GM23338 (cell line): ENCODE measurements at regions not wholly inside any gene's neighbourhood (a gene's known extent, or its start where the extent isn't known, plus 50 kb on each side); places are given as distances from the start of the nearest gene placed in this dataset.

Experiments used
- ATAC-seq: fragments of 200-7000 bp; cut with Tn5 transposase; 3 replicates; pipeline ENCODE4 v1.9.1; 2020
- DNase-seq: peaks from one replicate; pipeline ENCODE4 v3.0.0-alpha.2; 2015; ENCODE audit warnings: low spot score
- H2AFZ ChIP-seq: fragments of 200-600 bp; sonication (generic); 2 replicates; pipeline ENCODE4 v1.8.0; 2016; ENCODE audit warnings: antibody characterized with exemption, mild to moderate bottlenecking, moderate library complexity
- H3F3A ChIP-seq: fragments of 200-600 bp; sonication (generic); replicated peaks from 2 replicates; pipeline ENCODE4 v1.8.0; 2017; ENCODE audit warnings: antibody characterized with exemption, mixed run types, low read depth
- H3K27ac ChIP-seq: fragments of 200-600 bp; sonication (generic); 2 replicates; pipeline ENCODE4 v1.6.1; 2016; ENCODE audit warnings: low read depth
- H3K27me3 ChIP-seq: fragments of 200-600 bp; sonication (generic); 2 replicates; pipeline ENCODE4 v1.8.0; 2016; ENCODE audit warnings: mild to moderate bottlenecking, mixed run types, moderate library complexity; ENCODE audit not compliant: insufficient read depth
- H3K36me3 ChIP-seq: fragments of 200-600 bp; sonication (generic); 2 replicates; pipeline ENCODE4 v1.8.0; 2016; ENCODE audit warnings: mild to moderate bottlenecking; ENCODE audit not compliant: insufficient read depth
- H3K4me1 ChIP-seq: fragments of 200-600 bp; sonication (generic); 2 replicates; pipeline ENCODE4 v1.8.0; 2016; ENCODE audit warnings: mild to moderate bottlenecking, moderate library complexity; ENCODE audit not compliant: insufficient read depth
- H3K4me2 ChIP-seq: fragments of 200-600 bp; sonication (generic); 2 replicates; pipeline ENCODE4 v1.7.1; 2017; ENCODE audit warnings: mixed run types
- H3K4me3 ChIP-seq: fragments of 200-600 bp; sonication (generic); 2 replicates; pipeline ENCODE4 v1.6.1; 2016; ENCODE audit warnings: mixed run types
- H3K79me2 ChIP-seq: fragments of 200-600 bp; sonication (generic); replicated peaks from 2 replicates; pipeline ENCODE4 v1.8.0; 2017; ENCODE audit warnings: mild to moderate bottlenecking; ENCODE audit not compliant: insufficient read depth
- H3K9me2 ChIP-seq: fragments of 200-600 bp; sonication (generic); 2 replicates; pipeline ENCODE4 v1.8.0; 2017; ENCODE audit not compliant: insufficient read depth
- H4K20me1 ChIP-seq: fragments of 200-600 bp; sonication (generic); replicated peaks from 2 replicates; pipeline ENCODE4 v1.8.0; 2017; ENCODE audit warnings: mild to moderate bottlenecking; ENCODE audit not compliant: insufficient read depth
- H3K27ac Mint-ChIP-seq: 2 replicates; pipeline ENCODE4 v1.8.0; 2020; ENCODE audit warnings: inconsistent platforms, mild to moderate bottlenecking, moderate library complexity, mixed read lengths
- H3K27me3 Mint-ChIP-seq: 3 replicates; pipeline ENCODE4 v1.8.0; 2022; ENCODE audit warnings: low read depth, mild to moderate bottlenecking, moderate library complexity, mixed read lengths, inconsistent platforms; ENCODE audit not compliant: insufficient read depth, poor library complexity
- H3K36me3 Mint-ChIP-seq: 3 replicates; pipeline ENCODE4 v1.8.0; 2021; ENCODE audit warnings: low read depth, mild to moderate bottlenecking, inconsistent platforms, moderate library complexity, mixed read lengths
- H3K4me1 Mint-ChIP-seq: 3 replicates; pipeline ENCODE4 v1.8.0; 2020; ENCODE audit warnings: mild to moderate bottlenecking, inconsistent platforms, mixed read lengths
- H3K4me3 Mint-ChIP-seq: 3 replicates; pipeline ENCODE4 v1.8.0; 2021; ENCODE audit warnings: moderate library complexity, mild to moderate bottlenecking, inconsistent platforms, mixed read lengths
- H3K9me3 Mint-ChIP-seq: 3 replicates; pipeline ENCODE4 v1.8.0; 2020; ENCODE audit warnings: moderate library complexity, mild to moderate bottlenecking, inconsistent platforms, mixed read lengths
- CREB1 ChIP-seq: fragments of 250-450 bp; sonication (Bioruptor Pico); IDR thresholded peaks from 2 replicates; pipeline ENCODE4 v1.5.0; 2020; ENCODE audit warnings: low read depth, mild to moderate bottlenecking, moderate library complexity
- CTCF ChIP-seq, 2 experiments: fragments of 200-600 bp in 1 of 2; sonication (generic) in 1 of 2; conservative IDR thresholded peaks; 2 replicates each; pipeline versions ENCODE4 v1.5.1 to v1.6.1; 2016 to 2017; ENCODE audit warnings: antibody characterized with exemption in 2 of 2, low read depth in 2 of 2, mild to moderate bottlenecking in 2 of 2, moderate library complexity in 1 of 2
- ETS1 ChIP-seq: IDR thresholded peaks from 2 replicates; pipeline ENCODE4 v1.6.1; 2016; ENCODE audit warnings: antibody characterized with exemption
- EZH2 ChIP-seq: fragments of 200-600 bp; sonication (generic); IDR thresholded peaks from one replicate; pipeline ENCODE4 v1.8.0; 2017; ENCODE audit warnings: antibody characterized with exemption, mild to moderate bottlenecking, low read depth; ENCODE audit not compliant: unreplicated experiment
- EZH2phosphoT487 ChIP-seq: fragments of 200-600 bp; sonication (generic); IDR thresholded peaks from one replicate; pipeline ENCODE4 v1.8.1; 2018; ENCODE audit warnings: antibody characterized with exemption; ENCODE audit not compliant: unreplicated experiment
- JUNB ChIP-seq: IDR thresholded peaks from one replicate; pipeline ENCODE4 v1.6.1; 2016; ENCODE audit warnings: antibody characterized with exemption; ENCODE audit not compliant: unreplicated experiment
- NANOG ChIP-seq: IDR thresholded peaks from 2 replicates; pipeline ENCODE4 v1.6.1; 2016; ENCODE audit warnings: antibody characterized with exemption, borderline replicate concordance
- POLR2AphosphoS5 ChIP-seq: IDR thresholded peaks from 2 replicates; pipeline ENCODE4 v1.6.1; 2016; ENCODE audit warnings: antibody characterized with exemption, low read depth
- REST ChIP-seq: IDR thresholded peaks from one replicate; pipeline ENCODE4 v1.6.1; 2018; ENCODE audit warnings: antibody characterized with exemption; ENCODE audit not compliant: unreplicated experiment
- STAT1 ChIP-seq: IDR thresholded peaks from one replicate; pipeline ENCODE4 v1.6.1; 2016; ENCODE audit warnings: antibody characterized with exemption; ENCODE audit not compliant: unreplicated experiment
- ZNF114 ChIP-seq: fragments of 250-450 bp; sonication (Bioruptor Pico); IDR thresholded peaks from 2 replicates; pipeline ENCODE4 v1.5.0; 2020; ENCODE audit warnings: mild to moderate bottlenecking, moderate library complexity
- ZNF331 ChIP-seq: fragments of 250-450 bp; sonication (Bioruptor Pico); IDR thresholded peaks from 2 replicates; pipeline ENCODE4 v1.5.0; 2020; ENCODE audit warnings: low read depth, mild to moderate bottlenecking, moderate library complexity
- ZNF462 ChIP-seq: fragments of 250-450 bp; sonication (Bioruptor Pico); IDR thresholded peaks from 2 replicates; pipeline ENCODE4 v1.5.0; 2020; ENCODE audit warnings: mild to moderate bottlenecking, moderate library complexity

GRCh38 chr13:26989957-26990713, 181.5 kb downstream of the USP12 start:
- no peak overlapping the region for H3K4me3 ChIP-seq
- no peak for TF ChIP-seq EZH2phosphoT487
- TF ChIP-seq ETS1 = no peak
- TF ChIP-seq CTCF (conservative IDR thresholded peaks at IDR 0.05; ENCODE audit: low read depth in 2 of 2) = no peak
- no peak for TF ChIP-seq POLR2AphosphoS5
- no peak for TF ChIP-seq ZNF462 (CRISPR knock-in tag)
- TF ChIP-seq ZNF331 (CRISPR knock-in tag) = no peak
- TF ChIP-seq NANOG = no peak
- no peak for TF ChIP-seq STAT1
- no peak for TF ChIP-seq JUNB
- no peak for TF ChIP-seq EZH2
- TF ChIP-seq CREB1 (CRISPR knock-in tag) = no peak
- no peak for TF ChIP-seq ZNF114
- TF ChIP-seq REST = no peak
- H3K9me2 ChIP-seq = no peaks in the 10 kb centered on the region
- no peaks in the 10 kb centered on the region for H4K20me1 ChIP-seq
- H3K79me2 ChIP-seq = no peaks in the 10 kb centered on the region
- no peaks in the 10 kb centered on the region for H3K4me1 ChIP-seq
- H3K36me3 ChIP-seq = no peaks in the 10 kb centered on the region
- H3K27me3 ChIP-seq = no peaks in the 10 kb centered on the region
- no peak overlapping the region for H2AFZ ChIP-seq
- H3K27ac ChIP-seq = no peak overlapping the region
- Mint-ChIP-seq H3K27me3 (no peaks in the 10 kb centered on the region), H3K36me3 (no peaks in the 10 kb centered on the region), H3K4me1 (no peaks in the 10 kb centered on the region; the same call in 2 of the 3 replicates), H3K4me3 (no peak overlapping the region), H3K27ac (no peak overlapping the region), H3K9me3 (no peaks in the 10 kb centered on the region)
- ATAC-seq (no peak), DNase-seq (no peak)
- H3F3A ChIP-seq = no peaks in the 10 kb centered on the region
- no peak overlapping the region for H3K4me2 ChIP-seq
